Fibroblast of lung (primary cell): ENCODE measurements at regions not wholly inside any gene's neighbourhood (a gene's known extent, or its start where the extent isn't known, plus 50 kb on each side); places are given as distances from the start of the nearest gene placed in this dataset.

Experiments used
- DNase-seq, 2 donors: peaks; one replicate each; pipeline versions ENCODE4 v3.0.0 to v3.0.0-alpha.2; 2010; ENCODE audit warnings: low read depth in 2 of 2
- H2AFZ ChIP-seq: 2 replicates; pipeline ENCODE4 v1.5.1; 2012; ENCODE audit warnings: low read length, control low read depth, inconsistent platforms
- H3K27ac ChIP-seq: 2 replicates; pipeline ENCODE4 v1.5.1; 2011; ENCODE audit warnings: low read length, control low read depth; ENCODE audit not compliant: insufficient read depth
- H3K27me3 ChIP-seq: 2 replicates; pipeline ENCODE4 v1.5.1; 2011; ENCODE audit warnings: mild to moderate bottlenecking, low read length; ENCODE audit not compliant: control insufficient read depth, insufficient read depth
- H3K36me3 ChIP-seq: 2 replicates; pipeline ENCODE4 v1.5.1; 2011; ENCODE audit warnings: low read length; ENCODE audit not compliant: control insufficient read depth, insufficient read depth
- H3K4me1 ChIP-seq: 2 replicates; pipeline ENCODE4 v1.5.1; 2011; ENCODE audit warnings: low read length; ENCODE audit not compliant: control insufficient read depth, insufficient read depth; ENCODE audit errors: extremely low read depth
- H3K4me2 ChIP-seq: 2 replicates; pipeline ENCODE4 v1.5.1; 2011; ENCODE audit warnings: low read length, control low read depth; ENCODE audit not compliant: insufficient read depth; ENCODE audit errors: extremely low read depth
- H3K4me3 ChIP-seq, 4 experiments: fragments of 200-600 bp in 1 of 4; sonication (generic) in 1 of 4; replicated peaks in 1 of 4; 2 replicates each; pipeline ENCODE4 v1.5.1; 2011 to 2016; ENCODE audit warnings: low read length in 4 of 4, low read depth in 3 of 4, mild to moderate bottlenecking in 3 of 4, control low read depth in 2 of 4, inconsistent platforms in 1 of 4, mixed read lengths in 1 of 4; ENCODE audit not compliant: insufficient read depth in 1 of 4; ENCODE audit errors: control extremely low read depth in 1 of 4
- H3K79me2 ChIP-seq: 2 replicates; pipeline ENCODE4 v1.5.1; 2012; ENCODE audit warnings: mild to moderate bottlenecking, low read length, inconsistent platforms; ENCODE audit not compliant: control insufficient read depth, insufficient read depth
- H3K9ac ChIP-seq: 2 replicates; pipeline ENCODE4 v1.5.1; 2011; ENCODE audit warnings: mild to moderate bottlenecking, low read length, control low read depth; ENCODE audit not compliant: insufficient read depth
- H3K9me3 ChIP-seq: 2 replicates; pipeline ENCODE4 v1.5.1; 2012; ENCODE audit warnings: low read depth, low read length; ENCODE audit not compliant: control insufficient read depth, insufficient read depth
- H4K20me1 ChIP-seq: 2 replicates; pipeline ENCODE4 v1.5.1; 2011; ENCODE audit warnings: low read length; ENCODE audit not compliant: control insufficient read depth, insufficient read depth; ENCODE audit errors: extremely low read depth
- EZH2 ChIP-seq: IDR thresholded peaks from 2 replicates; pipeline ENCODE4 v1.5.1; 2012; ENCODE audit warnings: low read length, control low read depth, mild to moderate bottlenecking; ENCODE audit errors: missing control alignments
- TF ChIP-seq, protein P1 (sequence below), 2 donors: IDR thresholded peaks in 1 of 2; conservative IDR thresholded peaks in 1 of 2; 1 replicate in 1 of 2; 2 replicates in 1 of 2; pipeline ENCODE4 v1.5.1; 2011 to 2012; ENCODE audit warnings: low read length in 2 of 2, control low read depth in 1 of 2, inconsistent platforms in 1 of 2, low read depth in 1 of 2, mild to moderate bottlenecking in 1 of 2

DNA sequence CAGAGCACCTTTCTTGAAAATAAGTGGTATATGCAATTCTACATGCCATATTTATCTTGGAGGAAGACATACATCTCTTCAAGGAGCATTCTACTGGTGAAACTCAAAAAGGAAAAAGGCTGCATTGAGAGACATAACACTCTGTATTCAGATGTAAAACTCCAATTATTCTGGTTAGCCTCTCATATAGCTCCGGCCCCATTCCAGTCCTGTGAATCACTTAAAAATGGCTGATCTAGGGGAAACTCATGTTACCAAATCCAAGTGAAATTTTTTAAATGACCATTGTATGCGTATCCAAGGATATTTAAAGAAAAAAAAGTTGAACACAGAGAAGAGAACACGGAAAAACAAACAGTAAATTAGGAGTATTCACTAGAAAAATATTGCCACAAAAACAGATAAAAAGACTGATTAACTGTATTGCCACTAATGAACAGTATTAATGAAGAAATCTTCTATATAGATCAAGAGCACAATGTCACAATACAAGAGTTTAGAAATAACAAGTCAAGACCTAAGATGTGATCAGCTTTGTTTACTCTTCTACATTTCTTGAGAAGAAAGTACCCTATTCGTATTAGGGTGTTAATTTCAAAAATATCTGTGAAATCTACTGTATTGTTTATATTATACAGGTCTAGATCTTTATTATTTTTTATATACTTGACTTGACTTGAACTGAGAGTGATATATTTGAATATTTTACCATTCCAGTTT, 124.5 kb upstream of the GJE1 start:
- H3K27me3 ChIP-seq: no peaks in the 10 kb centered on the region
- no peak overlapping the region for H3K4me3 ChIP-seq
- peaks cover 11% of the 10 kb centered on the region for H3K4me1 ChIP-seq
- no peaks in the 10 kb centered on the region for H3K9me3 ChIP-seq
- H4K20me1 ChIP-seq: no peaks in the 10 kb centered on the region
- no peak overlapping the region for H3K4me2 ChIP-seq
- TF ChIP-seq, protein P1, sequence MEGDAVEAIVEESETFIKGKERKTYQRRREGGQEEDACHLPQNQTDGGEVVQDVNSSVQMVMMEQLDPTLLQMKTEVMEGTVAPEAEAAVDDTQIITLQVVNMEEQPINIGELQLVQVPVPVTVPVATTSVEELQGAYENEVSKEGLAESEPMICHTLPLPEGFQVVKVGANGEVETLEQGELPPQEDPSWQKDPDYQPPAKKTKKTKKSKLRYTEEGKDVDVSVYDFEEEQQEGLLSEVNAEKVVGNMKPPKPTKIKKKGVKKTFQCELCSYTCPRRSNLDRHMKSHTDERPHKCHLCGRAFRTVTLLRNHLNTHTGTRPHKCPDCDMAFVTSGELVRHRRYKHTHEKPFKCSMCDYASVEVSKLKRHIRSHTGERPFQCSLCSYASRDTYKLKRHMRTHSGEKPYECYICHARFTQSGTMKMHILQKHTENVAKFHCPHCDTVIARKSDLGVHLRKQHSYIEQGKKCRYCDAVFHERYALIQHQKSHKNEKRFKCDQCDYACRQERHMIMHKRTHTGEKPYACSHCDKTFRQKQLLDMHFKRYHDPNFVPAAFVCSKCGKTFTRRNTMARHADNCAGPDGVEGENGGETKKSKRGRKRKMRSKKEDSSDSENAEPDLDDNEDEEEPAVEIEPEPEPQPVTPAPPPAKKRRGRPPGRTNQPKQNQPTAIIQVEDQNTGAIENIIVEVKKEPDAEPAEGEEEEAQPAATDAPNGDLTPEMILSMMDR (conservative IDR thresholded peaks at IDR 0.05 in 1 of 2, IDR thresholded peaks at IDR 0.05 in 1 of 2; ENCODE audit: low read depth in 1 of 2, low read length in 2 of 2): no peak
- TF ChIP-seq EZH2: no peak
- no peak overlapping the region for H3K27ac ChIP-seq
- H3K9ac ChIP-seq: no peak overlapping the region
- no peaks in the 10 kb centered on the region for H3K79me2 ChIP-seq
- no peaks in the 10 kb centered on the region for H3K36me3 ChIP-seq
- peak in 1 of 2 donors; percentile 7 for DNase-seq
- no peak overlapping the region for H2AFZ ChIP-seq

DNA sequence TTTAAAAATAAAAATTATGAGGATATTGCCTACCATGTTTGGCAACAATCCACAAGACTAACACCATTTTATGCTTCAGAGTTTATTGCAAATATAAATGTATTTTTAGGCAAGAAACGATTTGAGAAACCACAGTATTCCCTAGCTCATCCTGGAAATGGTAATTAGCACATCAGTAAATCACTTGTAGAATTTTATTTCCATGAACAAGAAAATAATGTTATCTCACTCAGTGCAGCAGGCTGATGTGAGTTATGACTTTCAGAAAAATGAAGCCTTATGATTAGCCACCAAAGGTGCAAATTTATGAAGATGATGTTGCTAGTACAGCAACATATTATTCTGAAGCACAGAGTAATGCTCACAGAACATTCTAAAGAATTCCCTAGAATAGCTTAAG, 127.7 kb upstream of the GJE1 start:
- no peaks in the 10 kb centered on the region for H3K79me2 ChIP-seq
- no peak overlapping the region for H2AFZ ChIP-seq
- no peaks in the 10 kb centered on the region for H3K9me3 ChIP-seq
- no peak overlapping the region for H3K27ac ChIP-seq
- H4K20me1 ChIP-seq: no peaks in the 10 kb centered on the region
- H3K36me3 ChIP-seq: no peaks in the 10 kb centered on the region
- H3K4me1 ChIP-seq: peaks cover 6% of the 10 kb centered on the region
- no peak for DNase-seq
- H3K27me3 ChIP-seq: no peaks in the 10 kb centered on the region
- TF ChIP-seq, protein P1 (conservative IDR thresholded peaks at IDR 0.05 in 1 of 2, IDR thresholded peaks at IDR 0.05 in 1 of 2; ENCODE audit: low read depth in 1 of 2, low read length in 2 of 2): no peak
- TF ChIP-seq EZH2: no peak
- no peak overlapping the region for H3K4me2 ChIP-seq
- no peak overlapping the region for H3K9ac ChIP-seq
- no peak overlapping the region for H3K4me3 ChIP-seq

DNA sequence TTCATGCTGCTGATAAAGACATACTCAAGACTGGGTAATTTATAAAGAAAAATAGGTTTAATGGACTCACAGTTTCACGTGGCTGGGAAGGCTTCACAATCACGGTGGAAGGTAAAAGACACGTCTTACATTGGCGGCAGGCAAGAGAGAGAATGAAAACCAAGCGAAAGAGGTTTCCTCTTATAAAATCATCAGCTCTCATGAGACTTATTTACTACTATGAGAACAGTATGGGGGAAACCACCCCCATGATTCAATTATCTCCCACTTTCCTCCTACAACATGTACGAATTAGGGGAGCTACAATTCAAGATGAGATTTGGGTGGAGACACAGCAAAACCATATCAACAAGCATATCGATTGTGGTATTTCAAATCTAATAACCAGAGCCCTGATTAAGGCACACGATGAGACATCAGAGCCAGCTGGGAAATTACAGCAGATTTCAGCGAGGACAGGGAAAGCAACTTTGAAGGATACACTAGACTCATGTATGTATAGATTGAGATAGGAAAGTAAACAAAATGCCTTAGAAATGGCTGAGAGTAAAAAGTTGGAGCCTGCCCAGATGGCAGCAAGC, 129.8 kb upstream of the GJE1 start:
- no peaks in the 10 kb centered on the region for H3K79me2 ChIP-seq
- H3K36me3 ChIP-seq: no peaks in the 10 kb centered on the region
- H3K4me1 ChIP-seq: no peaks in the 10 kb centered on the region
- DNase-seq: no peak
- no peak overlapping the region for H3K27ac ChIP-seq
- no peak overlapping the region for H3K4me2 ChIP-seq
- no peak overlapping the region for H3K4me3 ChIP-seq
- H3K9ac ChIP-seq: no peak overlapping the region
- H3K9me3 ChIP-seq: no peaks in the 10 kb centered on the region
- TF ChIP-seq EZH2: no peak
- TF ChIP-seq, protein P1 (conservative IDR thresholded peaks at IDR 0.05 in 1 of 2, IDR thresholded peaks at IDR 0.05 in 1 of 2; ENCODE audit: low read depth in 1 of 2, low read length in 2 of 2): no peak
- no peaks in the 10 kb centered on the region for H3K27me3 ChIP-seq
- H4K20me1 ChIP-seq: no peaks in the 10 kb centered on the region
- H2AFZ ChIP-seq: no peak overlapping the region
